ENCODE measurements at regions not wholly inside any gene's neighbourhood (a gene's known extent, or its start where the extent isn't known, plus 50 kb on each side); places are given as distances from the start of the nearest gene placed in this dataset.

DNA sequence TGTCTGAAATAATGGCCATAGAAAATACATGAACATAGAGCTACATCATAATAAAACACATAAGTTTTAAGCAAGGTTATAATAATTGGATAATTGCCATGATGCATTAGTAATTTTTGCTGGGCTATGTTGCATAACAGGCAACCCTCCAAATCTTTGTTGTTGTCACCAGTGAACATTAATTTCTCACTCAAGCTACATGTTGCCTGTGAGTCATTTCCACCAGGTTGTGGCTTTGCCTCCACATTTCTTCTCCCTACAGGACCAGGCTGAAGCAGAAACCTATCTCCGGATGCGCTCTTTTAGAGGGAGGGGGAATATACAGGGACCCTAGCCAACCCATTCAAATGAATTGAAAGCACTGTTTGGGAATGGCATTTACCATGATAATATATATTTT, 347.7 kb downstream of the GABRG1 start:
- 61 to 72% methylated on average over 2 of the region's 2 CpGs for WGBS, 2 experiments (ENCODE audit: low coverage in 1 of 2, low lambda C conversion rate in 2 of 2, missing lambda C conversion rate in 2 of 2)
- no peaks in the 10 kb centered on the region for H3K9me3 ChIP-seq (ENCODE audit: low read depth)
- no peaks in the 10 kb centered on the region for H3K27me3 ChIP-seq (replicated peaks; ENCODE audit: insufficient read depth)
- H3K4me1 ChIP-seq (ENCODE audit: insufficient read depth), result no peaks in the 10 kb centered on the region
- no peaks in the 10 kb centered on the region for H4K20me1 ChIP-seq (ENCODE audit: insufficient read depth)
- H2AFZ ChIP-seq, result no peak overlapping the region
- H3K79me2 ChIP-seq (ENCODE audit: insufficient read depth), result no peaks in the 10 kb centered on the region
- H3K4me2 ChIP-seq (ENCODE audit: unreplicated experiment), result no peak overlapping the region
- in situ Hi-C loops (cut with MboI), result no loop called here
- H3K27ac ChIP-seq, result no peak overlapping the region
- H3K4me3 ChIP-seq, result no peak overlapping the region
- no peak for DNase-seq
- no peak for TF ChIP-seq EZH2 (IDR thresholded peaks at IDR 0.05; ENCODE audit: insufficient read depth, poor library complexity, severe bottlenecking)
- no peak for TF ChIP-seq EZH2phosphoT487 (IDR thresholded peaks at IDR 0.05; ENCODE audit: insufficient read depth, low read depth)
- H3K9me2 ChIP-seq (ENCODE audit: insufficient read depth), result no peaks in the 10 kb centered on the region
- H3K9ac ChIP-seq, result no peak overlapping the region
- no peaks in the 10 kb centered on the region for H3K36me3 ChIP-seq (ENCODE audit: low read depth)
- no peaks in the 10 kb centered on the region for H3F3A ChIP-seq (ENCODE audit: insufficient read depth)

DNA sequence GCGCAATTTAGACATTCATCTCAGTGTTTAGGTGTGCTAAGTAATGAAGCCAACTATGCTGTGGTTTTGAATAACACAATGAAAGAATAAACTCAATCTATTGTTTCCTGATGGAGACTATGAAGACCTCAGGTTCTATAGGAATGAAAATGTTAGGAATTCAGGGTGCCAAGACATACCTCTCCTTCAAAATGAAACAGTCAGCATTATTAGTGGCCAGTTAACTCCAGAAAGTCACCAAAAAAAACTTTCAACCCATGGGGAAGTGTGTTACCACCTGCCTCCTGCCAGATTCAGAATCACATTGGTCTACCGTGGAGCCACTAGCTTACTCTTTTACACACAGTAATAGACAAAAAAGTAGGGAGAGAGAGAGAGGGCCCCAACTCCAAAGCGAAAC, 352.9 kb downstream of the GABRG1 start:
- 7% methylated on average over 3 of the region's 3 CpGs for WGBS, 2 experiments (ENCODE audit: low coverage in 1 of 2, low lambda C conversion rate in 2 of 2, missing lambda C conversion rate in 2 of 2)
- TF ChIP-seq EZH2phosphoT487 (IDR thresholded peaks at IDR 0.05; ENCODE audit: insufficient read depth, low read depth) (no peak), EZH2 (IDR thresholded peaks at IDR 0.05; ENCODE audit: insufficient read depth, poor library complexity, severe bottlenecking) (no peak)

DNA sequence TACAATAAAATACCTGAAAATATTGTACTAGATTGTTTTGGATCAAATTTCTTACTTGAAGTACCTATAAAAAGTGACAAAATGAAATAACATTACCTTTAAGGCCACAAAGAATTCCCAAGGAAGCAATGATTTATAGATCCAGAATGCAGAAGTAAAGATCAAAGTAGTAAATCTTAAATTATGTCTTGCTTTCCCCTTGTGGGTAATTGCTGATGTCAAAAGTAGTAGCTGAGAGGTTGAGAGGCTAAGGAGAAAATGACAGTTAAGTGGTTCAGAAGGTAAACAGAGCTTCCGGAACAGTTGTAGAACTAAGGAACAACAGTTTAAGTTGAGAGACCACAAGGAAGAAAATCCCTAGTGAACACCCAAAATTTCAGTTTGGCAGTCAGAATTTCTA, 358.3 kb downstream of the GABRG1 start:
- Histone ChIP-seq H3K4me2 (ENCODE audit: unreplicated experiment) (no peak overlapping the region), H3K36me3 (ENCODE audit: low read depth) (no peaks in the 10 kb centered on the region), H2AFZ (no peak overlapping the region), H3K27ac (no peak overlapping the region), H3K9me3 (ENCODE audit: low read depth) (no peaks in the 10 kb centered on the region), H3K79me2 (ENCODE audit: insufficient read depth) (no peaks in the 10 kb centered on the region), H3F3A (ENCODE audit: insufficient read depth) (no peaks in the 10 kb centered on the region), H3K4me3 (no peak overlapping the region), H3K27me3 (replicated peaks; ENCODE audit: insufficient read depth) (no peaks in the 10 kb centered on the region), H3K4me1 (ENCODE audit: insufficient read depth) (no peaks in the 10 kb centered on the region), H3K9me2 (ENCODE audit: insufficient read depth) (no peaks in the 10 kb centered on the region), H4K20me1 (ENCODE audit: insufficient read depth) (no peaks in the 10 kb centered on the region), H3K9ac (no peak overlapping the region)
- in situ Hi-C loops (cut with MboI), result no loop called here
- DNase-seq, result no peak
- TF ChIP-seq EZH2phosphoT487 (IDR thresholded peaks at IDR 0.05; ENCODE audit: insufficient read depth, low read depth), result no peak
- TF ChIP-seq EZH2 (IDR thresholded peaks at IDR 0.05; ENCODE audit: insufficient read depth, poor library complexity, severe bottlenecking), result no peak
- WGBS, 2 experiments (ENCODE audit: low coverage in 1 of 2, low lambda C conversion rate in 2 of 2, missing lambda C conversion rate in 2 of 2), result 0 to 7% methylated on average over 1 of the region's 1 CpG

More for the DNA sequence above, 352.9 kb downstream of the GABRG1 start:
- no peaks in the 10 kb centered on the region for H3K79me2 ChIP-seq (ENCODE audit: insufficient read depth)
- no peaks in the 10 kb centered on the region for H3K9me3 ChIP-seq (ENCODE audit: low read depth)
- no peak overlapping the region for H3K9ac ChIP-seq
- no peaks in the 10 kb centered on the region for H3K27me3 ChIP-seq (replicated peaks; ENCODE audit: insufficient read depth)
- H3K27ac ChIP-seq, result no peak overlapping the region
- H3K4me3 ChIP-seq, result no peak overlapping the region
- in situ Hi-C loops (cut with MboI), result no loop called here
- DNase-seq, result no peak
- no peaks in the 10 kb centered on the region for H3K9me2 ChIP-seq (ENCODE audit: insufficient read depth)
- H4K20me1 ChIP-seq (ENCODE audit: insufficient read depth), result no peaks in the 10 kb centered on the region
- H3K36me3 ChIP-seq (ENCODE audit: low read depth), result no peaks in the 10 kb centered on the region
- H3K4me2 ChIP-seq (ENCODE audit: unreplicated experiment), result no peak overlapping the region
- no peaks in the 10 kb centered on the region for H3F3A ChIP-seq (ENCODE audit: insufficient read depth)
- no peak overlapping the region for H2AFZ ChIP-seq
- no peaks in the 10 kb centered on the region for H3K4me1 ChIP-seq (ENCODE audit: insufficient read depth)

- no peak for DNase-seq
- H3K9me2 ChIP-seq (ENCODE audit: insufficient read depth), result no peaks in the 10 kb centered on the region
- no peaks in the 10 kb centered on the region for H3K27me3 ChIP-seq (replicated peaks; ENCODE audit: insufficient read depth)
- H3K9ac ChIP-seq, result no peak overlapping the region
- H3F3A ChIP-seq (ENCODE audit: insufficient read depth), result no peaks in the 10 kb centered on the region
- no peak overlapping the region for H3K27ac ChIP-seq
- no peak overlapping the region for H3K4me3 ChIP-seq
- H2AFZ ChIP-seq, result no peak overlapping the region
- no peaks in the 10 kb centered on the region for H3K36me3 ChIP-seq (ENCODE audit: low read depth)
- H3K4me1 ChIP-seq (ENCODE audit: insufficient read depth), result no peaks in the 10 kb centered on the region
- H3K4me2 ChIP-seq (ENCODE audit: unreplicated experiment), result no peak overlapping the region
- in situ Hi-C loops (cut with MboI), result no loop called here
- H3K9me3 ChIP-seq (ENCODE audit: low read depth), result no peaks in the 10 kb centered on the region
- no peaks in the 10 kb centered on the region for H3K79me2 ChIP-seq (ENCODE audit: insufficient read depth)
- TF ChIP-seq EZH2 (IDR thresholded peaks at IDR 0.05; ENCODE audit: insufficient read depth, poor library complexity, severe bottlenecking), result no peak
- TF ChIP-seq EZH2phosphoT487 (IDR thresholded peaks at IDR 0.05; ENCODE audit: insufficient read depth, low read depth), result no peak
- no peaks in the 10 kb centered on the region for H4K20me1 ChIP-seq (ENCODE audit: insufficient read depth)
- WGBS, 2 experiments (ENCODE audit: low coverage in 1 of 2, low lambda C conversion rate in 2 of 2, missing lambda C conversion rate in 2 of 2), result 26 to 27% methylated on average over 4 of the region's 4 CpGs
These were observed 371.9 kb downstream of the GABRG1 start for GRCh38 chr4:45751877-45752530.

- Histone ChIP-seq H3K4me3 (no peak overlapping the region), H3K27me3 (replicated peaks; ENCODE audit: insufficient read depth) (no peaks in the 10 kb centered on the region), H3F3A (ENCODE audit: insufficient read depth) (no peaks in the 10 kb centered on the region), H4K20me1 (ENCODE audit: insufficient read depth) (no peaks in the 10 kb centered on the region), H3K9ac (no peak overlapping the region), H3K79me2 (ENCODE audit: insufficient read depth) (no peaks in the 10 kb centered on the region), H3K27ac (no peak overlapping the region), H3K4me2 (ENCODE audit: unreplicated experiment) (no peak overlapping the region), H3K9me2 (ENCODE audit: insufficient read depth) (no peaks in the 10 kb centered on the region), H3K9me3 (ENCODE audit: low read depth) (no peaks in the 10 kb centered on the region), H3K36me3 (ENCODE audit: low read depth) (no peaks in the 10 kb centered on the region), H3K4me1 (ENCODE audit: insufficient read depth) (no peaks in the 10 kb centered on the region), H2AFZ (no peak overlapping the region)
- in situ Hi-C loops (cut with MboI), result no loop called here
- TF ChIP-seq EZH2 (IDR thresholded peaks at IDR 0.05; ENCODE audit: insufficient read depth, poor library complexity, severe bottlenecking) (no peak), EZH2phosphoT487 (IDR thresholded peaks at IDR 0.05; ENCODE audit: insufficient read depth, low read depth) (no peak)
- WGBS, 2 experiments (ENCODE audit: low coverage in 1 of 2, low lambda C conversion rate in 2 of 2, missing lambda C conversion rate in 2 of 2), result 7 to 12% methylated on average over 2 of the region's 2 CpGs
- no peak for DNase-seq
These were observed 373.1 kb downstream of the GABRG1 start for GRCh38 chr4:45750721-45751120.
